Epidermal melanocyte (primary cell): ENCODE measurements at regions not wholly inside any gene's neighbourhood (a gene's known extent, or its start where the extent isn't known, plus 50 kb on each side); places are given as distances from the start of the nearest gene placed in this dataset.

Experiments
- DNase-seq: peaks from one replicate; pipeline ENCODE4 v3.0.0; 2011; ENCODE audit warnings: low spot score; ENCODE audit not compliant: insufficient read length

GRCh38 chr13:85665286-85665685, 133.9 kb downstream of the SLITRK6 start:
- no peak for DNase-seq

- DNase-seq = no peak
These were observed 135.4 kb downstream of the SLITRK6 start for GRCh38 chr13:85663856-85664255.

- no peak for DNase-seq
These were observed 137.0 kb downstream of the SLITRK6 start for GRCh38 chr13:85662186-85662585.

- no peak for DNase-seq
These were observed 137.5 kb downstream of the SLITRK6 start for GRCh38 chr13:85661675-85662074.

- no peak for DNase-seq
These were observed 139.7 kb downstream of the SLITRK6 start for GRCh38 chr13:85659493-85659892.

GRCh38 chr13:85657942-85658341, 141.3 kb downstream of the SLITRK6 start:
- no peak for DNase-seq

GRCh38 chr13:85655040-85655439, 144.2 kb downstream of the SLITRK6 start:
- DNase-seq = no peak

GRCh38 chr13:85654227-85654626, 145.0 kb downstream of the SLITRK6 start:
- no peak for DNase-seq

- no peak for DNase-seq
These were observed 145.5 kb downstream of the SLITRK6 start for GRCh38 chr13:85653681-85654080.

- no peak for DNase-seq
These were observed 146.7 kb downstream of the SLITRK6 start for GRCh38 chr13:85652491-85652890.

GRCh38 chr13:85651440-85651839, 147.8 kb downstream of the SLITRK6 start:
- no peak for DNase-seq

GRCh38 chr13:85650613-85651012, 148.6 kb downstream of the SLITRK6 start:
- no peak for DNase-seq

- no peak for DNase-seq
These were observed 158.5 kb downstream of the SLITRK6 start for GRCh38 chr13:85640727-85641126.

- no peak for DNase-seq
These were observed 160.3 kb downstream of the SLITRK6 start for GRCh38 chr13:85638815-85639393.

GRCh38 chr13:85638265-85638664, 161.0 kb downstream of the SLITRK6 start:
- DNase-seq = no peak

GRCh38 chr13:85632526-85633195, 166.6 kb downstream of the SLITRK6 start:
- DNase-seq = no peak

GRCh38 chr13:85631801-85632200, 167.4 kb downstream of the SLITRK6 start:
- no peak for DNase-seq

GRCh38 chr13:85626603-85627002, 172.6 kb downstream of the SLITRK6 start:
- no peak for DNase-seq

GRCh38 chr13:85619321-85619720, 179.9 kb downstream of the SLITRK6 start:
- no peak for DNase-seq

GRCh38 chr13:85618521-85618920, 180.7 kb downstream of the SLITRK6 start:
- no peak for DNase-seq

GRCh38 chr13:85616275-85616674, 182.9 kb downstream of the SLITRK6 start:
- DNase-seq = no peak

GRCh38 chr13:85615031-85615430, 184.2 kb downstream of the SLITRK6 start:
- DNase-seq = no peak

- no peak for DNase-seq
These were observed 189.2 kb downstream of the SLITRK6 start for GRCh38 chr13:85610024-85610423.
